HG03520 (cell line): ENCODE measurements at regions not wholly inside any gene's neighbourhood (a gene's known extent, or its start where the extent isn't known, plus 50 kb on each side); places are given as distances from the start of the nearest gene placed in this dataset.

Experiments used
- ATAC-seq: cut with Tn5 transposase; IDR thresholded peaks from one replicate; pipeline ENCODE4 v1.9.1; 2021; ENCODE audit warnings: mild to moderate bottlenecking, moderate library complexity; ENCODE audit not compliant: unreplicated experiment

- ATAC-seq = no peak
These were observed 110.8 kb upstream of the C1QTNF9B start for GRCh38 chr13:24007979-24008620.

- no peak for ATAC-seq
These were observed 111.4 kb upstream of the C1QTNF9B start for GRCh38 chr13:24008679-24009078.

- no peak for ATAC-seq
These were observed 114.0 kb upstream of the C1QTNF9B start for GRCh38 chr13:24011266-24011665.

GRCh38 chr13:24012648-24013047 is 115.3 kb upstream of the C1QTNF9B start:
- no peak for ATAC-seq

- ATAC-seq = no peak
These were observed 115.9 kb upstream of the C1QTNF9B start for GRCh38 chr13:24013189-24013588.

GRCh38 chr13:24016046-24016445 is 118.7 kb upstream of the C1QTNF9B start:
- ATAC-seq = no peak

GRCh38 chr13:24022568-24022967 is 125.3 kb upstream of the C1QTNF9B start:
- no peak for ATAC-seq

GRCh38 chr13:24023073-24023472 is 125.8 kb upstream of the C1QTNF9B start:
- no peak for ATAC-seq

- ATAC-seq = no peak
These were observed 130.2 kb upstream of the C1QTNF9B start for GRCh38 chr13:24027494-24027893.

GRCh38 chr13:24032252-24032651 is 128.3 kb upstream of the SPATA13 start:
- ATAC-seq = no peak

GRCh38 chr13:24032674-24033073 is 127.8 kb upstream of the SPATA13 start:
- no peak for ATAC-seq

- ATAC-seq = no peak
These were observed 126.8 kb upstream of the SPATA13 start for GRCh38 chr13:24033527-24034302.

- ATAC-seq = no peak
These were observed 125.1 kb upstream of the SPATA13 start for GRCh38 chr13:24035411-24035810.

GRCh38 chr13:24036115-24036514 is 124.4 kb upstream of the SPATA13 start:
- no peak for ATAC-seq

GRCh38 chr13:24038405-24038804 is 122.1 kb upstream of the SPATA13 start:
- no peak for ATAC-seq

- ATAC-seq = no peak
These were observed 121.6 kb upstream of the SPATA13 start for GRCh38 chr13:24038841-24039330.

GRCh38 chr13:24039621-24040475 is 120.7 kb upstream of the SPATA13 start:
- ATAC-seq = no peak

GRCh38 chr13:24040835-24041234 is 119.7 kb upstream of the SPATA13 start:
- ATAC-seq = no peak

- ATAC-seq = no peak
These were observed 118.8 kb upstream of the SPATA13 start for GRCh38 chr13:24041651-24042225.

- ATAC-seq = no peak
These were observed 117.6 kb upstream of the SPATA13 start for GRCh38 chr13:24042710-24043440.
